ENCODE measurements at regions not wholly inside any gene's neighbourhood (a gene's known extent, or its start where the extent isn't known, plus 50 kb on each side); places are given as distances from the start of the nearest gene placed in this dataset.

DNA sequence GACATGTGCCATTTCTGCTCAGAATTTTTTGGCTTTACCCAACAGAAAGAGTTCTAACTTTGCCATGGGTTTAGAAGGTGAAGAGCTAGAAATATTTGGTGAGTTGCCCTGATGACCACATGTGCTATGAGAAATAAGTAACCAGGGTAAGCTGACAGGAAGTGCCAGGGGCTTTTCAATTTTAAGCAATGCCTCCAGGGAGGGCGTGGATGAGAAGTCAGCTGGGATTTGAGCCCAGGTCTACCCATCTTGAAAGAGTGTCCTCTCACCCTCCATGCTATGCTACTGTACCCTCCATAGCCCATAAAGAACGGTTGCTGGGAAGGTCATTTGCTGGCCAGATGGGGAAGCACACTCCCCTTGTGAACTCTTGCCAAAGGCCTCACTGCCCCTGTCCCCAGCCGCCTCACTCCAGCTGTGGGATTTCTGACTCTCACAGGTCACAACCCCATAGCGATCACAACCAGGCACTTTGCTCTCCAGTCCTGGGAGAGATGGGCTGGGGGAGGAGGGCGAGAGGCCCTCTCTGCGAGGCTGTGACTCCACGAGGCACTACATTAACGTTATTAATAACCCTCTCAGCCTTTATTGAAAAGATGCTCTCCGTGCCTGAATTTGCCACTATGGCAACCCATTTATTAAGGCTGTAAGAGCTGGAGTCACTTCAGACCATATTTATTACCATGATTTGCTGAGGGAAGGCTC lies 291.1 kb downstream of the DHX35 start:
- H2BK12ac ChIP-seq (ENCODE audit: low read depth, low read length), result no peak overlapping the region
- H4K91ac ChIP-seq (replicated peaks; ENCODE audit: insufficient read length, low read length), result no peak overlapping the region
- H3K36me3 ChIP-seq (ENCODE audit: control insufficient read depth in 2 of 4, insufficient read depth in 4 of 4, low read length in 3 of 4), result no peaks in the 10 kb centered on the region
- H2BK15ac ChIP-seq (ENCODE audit: low read length), result no peak overlapping the region
- H3K23me2 ChIP-seq (ENCODE audit: low read depth, low read length), result no peaks in the 10 kb centered on the region
- H2AFZ ChIP-seq (ENCODE audit: low read length), result no peak overlapping the region
- no peaks in the 10 kb centered on the region for H3K79me1 ChIP-seq (ENCODE audit: low read depth, low read length)
- H3K4me1 ChIP-seq (replicated peaks in 1 of 4; ENCODE audit: control insufficient read depth in 3 of 4, insufficient read depth in 4 of 4, low read length in 3 of 4), result no peaks in the 10 kb centered on the region
- H3K27ac ChIP-seq (ENCODE audit: low read depth, low read length), result no peak overlapping the region
- FAIRE-seq (no peak), DNase-seq (ENCODE audit: low read depth in 1 of 2, low spot score in 2 of 2) (no peak)
- H4K5ac ChIP-seq (ENCODE audit: insufficient read length, low read depth, low read length), result no peak overlapping the region
- H3K4ac ChIP-seq (replicated peaks; ENCODE audit: insufficient read length, low read depth, low read length), result no peak overlapping the region
- H2AK5ac ChIP-seq (ENCODE audit: low read depth, low read length), result no peak overlapping the region
- H3K9ac ChIP-seq (replicated peaks in 1 of 4; ENCODE audit: extremely low read depth in 1 of 4, low read depth in 3 of 4, low read length in 3 of 4), result no peak overlapping the region
- H3K27me3 ChIP-seq (replicated peaks in 1 of 4; ENCODE audit: control insufficient read depth in 3 of 4, extremely low read depth in 1 of 4, insufficient read depth in 3 of 4, low read length in 3 of 4), result no peaks in the 10 kb centered on the region
- no peak overlapping the region for H4K8ac ChIP-seq (ENCODE audit: extremely low read depth, insufficient read depth, low read length)
- H3K23ac ChIP-seq (ENCODE audit: insufficient read length), result no peak overlapping the region
- POLR2A ChIA-PET (ENCODE audit: partially characterized antibody), result no interaction called here
- no peaks in the 10 kb centered on the region for H4K20me1 ChIP-seq (replicated peaks in 1 of 2; ENCODE audit: control insufficient read depth in 1 of 2, insufficient read depth in 2 of 2, low read length in 2 of 2)
- no peak overlapping the region for H2BK20ac ChIP-seq (ENCODE audit: low read length)
- no peak overlapping the region for H3K4me3 ChIP-seq (ENCODE audit: extremely low read depth in 1 of 4, insufficient read depth in 2 of 4, low read depth in 3 of 4, low read length in 4 of 4)
- no peak overlapping the region for H2BK5ac ChIP-seq (ENCODE audit: low read depth, low read length)
- H3K18ac ChIP-seq (ENCODE audit: extremely low read depth, low read length), result no peak overlapping the region
- no peak overlapping the region for H3K14ac ChIP-seq (ENCODE audit: insufficient read length)
- H2BK120ac ChIP-seq (replicated peaks; ENCODE audit: low read depth, low read length), result no peak overlapping the region
- 80% methylated on average over 9 of the region's 9 CpGs; no CpG with 5 or more reads in 1 of the 2 experiments for WGBS, 2 experiments (ENCODE audit: extremely low coverage in 1 of 2, insufficient coverage in 1 of 2, insufficient read length in 1 of 2, insufficient replicate concordance in 2 of 2, low coverage in 1 of 2, low lambda C conversion rate in 2 of 2, missing lambda C conversion rate in 1 of 2)
- no peaks in the 10 kb centered on the region for H3K79me2 ChIP-seq (ENCODE audit: control insufficient read depth in 1 of 2, insufficient read depth in 2 of 2, low read length in 2 of 2)
- H3K56ac ChIP-seq (replicated peaks; ENCODE audit: insufficient read length, low read depth, low read length), result no peak overlapping the region
- H3K4me2 ChIP-seq (ENCODE audit: insufficient read depth in 1 of 2, low read depth in 2 of 2, low read length in 2 of 2), result no peak overlapping the region
- H3K9me3 ChIP-seq (ENCODE audit: insufficient read depth in 2 of 2, low read depth in 1 of 2, low read length in 1 of 2), result no peaks in the 10 kb centered on the region
- CTCF ChIA-PET (ENCODE audit: partially characterized antibody), result interaction anchor here (1.6 to 4.5 kb wide), 3 partner anchors 12 to 206 kb away, joined by 3 to 16 read pairs (median 5); no protein-coding TSS in a partner anchor
- TF ChIP-seq CHD1 (IDR thresholded peaks at IDR 0.05; ENCODE audit: low read depth, low read length), result no peak
- no peak for TF ChIP-seq RAD21 (IDR thresholded peaks at IDR 0.05 in 1 of 2, conservative IDR thresholded peaks at IDR 0.05 in 1 of 2; ENCODE audit: low read depth in 2 of 2, low read length in 2 of 2)
- no peak for TF ChIP-seq NRF1 (IDR thresholded peaks at IDR 0.05; ENCODE audit: low read depth, low read length)
- TF ChIP-seq FOSL1 (IDR thresholded peaks at IDR 0.05; ENCODE audit: insufficient read depth, low read depth, low read length), result no peak
- TF ChIP-seq HDAC2 (IDR thresholded peaks at IDR 0.05; ENCODE audit: borderline replicate concordance in 1 of 2, low read depth in 2 of 2, low read length in 2 of 2), result no peak
- TF ChIP-seq, protein P1, sequence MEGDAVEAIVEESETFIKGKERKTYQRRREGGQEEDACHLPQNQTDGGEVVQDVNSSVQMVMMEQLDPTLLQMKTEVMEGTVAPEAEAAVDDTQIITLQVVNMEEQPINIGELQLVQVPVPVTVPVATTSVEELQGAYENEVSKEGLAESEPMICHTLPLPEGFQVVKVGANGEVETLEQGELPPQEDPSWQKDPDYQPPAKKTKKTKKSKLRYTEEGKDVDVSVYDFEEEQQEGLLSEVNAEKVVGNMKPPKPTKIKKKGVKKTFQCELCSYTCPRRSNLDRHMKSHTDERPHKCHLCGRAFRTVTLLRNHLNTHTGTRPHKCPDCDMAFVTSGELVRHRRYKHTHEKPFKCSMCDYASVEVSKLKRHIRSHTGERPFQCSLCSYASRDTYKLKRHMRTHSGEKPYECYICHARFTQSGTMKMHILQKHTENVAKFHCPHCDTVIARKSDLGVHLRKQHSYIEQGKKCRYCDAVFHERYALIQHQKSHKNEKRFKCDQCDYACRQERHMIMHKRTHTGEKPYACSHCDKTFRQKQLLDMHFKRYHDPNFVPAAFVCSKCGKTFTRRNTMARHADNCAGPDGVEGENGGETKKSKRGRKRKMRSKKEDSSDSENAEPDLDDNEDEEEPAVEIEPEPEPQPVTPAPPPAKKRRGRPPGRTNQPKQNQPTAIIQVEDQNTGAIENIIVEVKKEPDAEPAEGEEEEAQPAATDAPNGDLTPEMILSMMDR (IDR thresholded peaks at IDR 0.05; ENCODE audit: control extremely low read depth in 1 of 3, insufficient read depth in 1 of 3, low read depth in 1 of 3, low read length in 3 of 3), result no peak
- TF ChIP-seq TEAD4 (IDR thresholded peaks at IDR 0.05; ENCODE audit: low read depth, low read length), result no peak
- TF ChIP-seq RBBP5 (IDR thresholded peaks at IDR 0.05; ENCODE audit: borderline replicate concordance, low read depth, low read length), result no peak
- TF ChIP-seq, protein P2, sequence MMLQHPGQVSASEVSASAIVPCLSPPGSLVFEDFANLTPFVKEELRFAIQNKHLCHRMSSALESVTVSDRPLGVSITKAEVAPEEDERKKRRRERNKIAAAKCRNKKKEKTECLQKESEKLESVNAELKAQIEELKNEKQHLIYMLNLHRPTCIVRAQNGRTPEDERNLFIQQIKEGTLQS (IDR thresholded peaks at IDR 0.05; ENCODE audit: insufficient read depth, low read depth, low read length), result no peak
